ENCODE measurements at regions not wholly inside any gene's neighbourhood (a gene's known extent, or its start where the extent isn't known, plus 50 kb on each side); places are given as distances from the start of the nearest gene placed in this dataset.

DNA sequence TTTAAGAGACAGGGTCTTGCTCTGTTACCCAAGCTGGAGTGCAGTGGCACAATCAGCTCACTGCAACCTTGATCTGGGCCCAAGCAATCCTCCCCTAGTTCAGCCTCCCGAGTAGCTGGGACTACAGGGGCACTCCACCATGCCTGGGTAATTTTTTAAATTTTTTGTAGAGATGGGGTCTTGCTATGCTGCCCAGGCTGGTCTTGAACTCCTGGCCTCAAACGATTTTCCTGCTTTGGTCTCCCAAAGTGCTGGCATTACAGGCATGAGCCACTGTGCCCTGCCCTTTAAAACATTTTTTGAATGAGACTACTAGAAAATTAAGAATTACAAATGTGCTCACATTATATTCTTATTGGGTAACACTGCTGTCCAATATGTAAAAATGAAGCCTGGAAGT is 161.7 kb upstream of the FAM20A start:
- TF ChIP-seq, protein P1, sequence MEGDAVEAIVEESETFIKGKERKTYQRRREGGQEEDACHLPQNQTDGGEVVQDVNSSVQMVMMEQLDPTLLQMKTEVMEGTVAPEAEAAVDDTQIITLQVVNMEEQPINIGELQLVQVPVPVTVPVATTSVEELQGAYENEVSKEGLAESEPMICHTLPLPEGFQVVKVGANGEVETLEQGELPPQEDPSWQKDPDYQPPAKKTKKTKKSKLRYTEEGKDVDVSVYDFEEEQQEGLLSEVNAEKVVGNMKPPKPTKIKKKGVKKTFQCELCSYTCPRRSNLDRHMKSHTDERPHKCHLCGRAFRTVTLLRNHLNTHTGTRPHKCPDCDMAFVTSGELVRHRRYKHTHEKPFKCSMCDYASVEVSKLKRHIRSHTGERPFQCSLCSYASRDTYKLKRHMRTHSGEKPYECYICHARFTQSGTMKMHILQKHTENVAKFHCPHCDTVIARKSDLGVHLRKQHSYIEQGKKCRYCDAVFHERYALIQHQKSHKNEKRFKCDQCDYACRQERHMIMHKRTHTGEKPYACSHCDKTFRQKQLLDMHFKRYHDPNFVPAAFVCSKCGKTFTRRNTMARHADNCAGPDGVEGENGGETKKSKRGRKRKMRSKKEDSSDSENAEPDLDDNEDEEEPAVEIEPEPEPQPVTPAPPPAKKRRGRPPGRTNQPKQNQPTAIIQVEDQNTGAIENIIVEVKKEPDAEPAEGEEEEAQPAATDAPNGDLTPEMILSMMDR (IDR thresholded peaks at IDR 0.05): no peak
- no peak for TF ChIP-seq POLR2AphosphoS5 (IDR thresholded peaks at IDR 0.05)
